Colonic mucosa (tissue), 4 donors: ENCODE measurements at regions not wholly inside any gene's neighbourhood (a gene's known extent, or its start where the extent isn't known, plus 50 kb on each side); places are given as distances from the start of the nearest gene placed in this dataset.
"Not testable (repeated sequence)": the region's sequence is repeated elsewhere in the genome, so short reads cannot be mapped to it uniquely, and the experiment has no call there.

Experiments
- DNase-seq: peaks from one replicate; pipeline ENCODE4 v3.0.0-alpha.2; 2020
- H3K27ac ChIP-seq: fragments of 200-600 bp; one replicate; pipeline ENCODE4 v1.8.0; 2021
- H3K27me3 ChIP-seq: fragments of 200-600 bp; one replicate; pipeline ENCODE4 v1.8.0; 2021
- H3K36me3 ChIP-seq: fragments of 200-600 bp; one replicate; pipeline ENCODE4 v1.8.0; 2021
- H3K4me1 ChIP-seq: fragments of 200-600 bp; one replicate; pipeline ENCODE4 v1.8.0; 2021; ENCODE audit warnings: mild to moderate bottlenecking
- H3K4me3 ChIP-seq: fragments of 200-600 bp; one replicate; pipeline ENCODE4 v1.8.0; 2021
- H3K9ac ChIP-seq, 2 donors: one replicate each; pipeline ENCODE4 v1.7.0; 2013; ENCODE audit warnings: control low read depth in 2 of 2, low read depth in 2 of 2, low read length in 2 of 2
- H3K9me3 ChIP-seq: fragments of 200-600 bp; one replicate; pipeline ENCODE4 v1.8.0; 2021
- CTCF ChIP-seq: fragments of 200-600 bp; IDR thresholded peaks from one replicate; pipeline ENCODE4 v1.8.0; 2022; ENCODE audit warnings: antibody characterized with exemption, mild to moderate bottlenecking
- intact Hi-C: fragments of 100-400 bp; cut with DNase I; formaldehyde crosslinking; loops from one replicate; pipeline ENCODE4 v1.14.1; 2022
- donor health status: healthy.
- donor health status: DM: no; HTN: no; CAD: no.
- donor health status: DM: no; HTN: no; CAD: no.

DNA sequence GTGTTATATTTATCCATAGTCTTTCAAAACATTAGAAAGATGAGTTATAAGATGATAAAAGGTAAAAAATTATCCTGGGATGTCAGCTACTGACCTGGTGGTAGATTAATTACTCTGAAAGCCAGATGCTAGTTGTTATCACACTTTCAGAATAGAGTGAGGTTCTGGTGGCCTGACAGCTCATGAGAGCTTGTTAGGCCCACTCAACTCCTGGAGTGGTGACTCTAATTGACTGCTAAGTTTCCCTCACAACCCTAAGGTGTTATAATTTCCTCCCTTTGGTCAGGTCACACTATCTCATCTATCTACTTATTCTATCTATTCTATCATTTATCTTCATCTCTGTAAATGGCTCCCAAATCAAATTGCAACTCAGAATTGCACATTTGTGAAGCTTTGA lies 90.1 kb downstream of the ZNF648 start:
- no peak for DNase-seq
- no peaks in the 10 kb centered on the region for H3K4me1 ChIP-seq
- TF ChIP-seq CTCF, result no peak
- no peaks in the 10 kb centered on the region for H3K27me3 ChIP-seq
- intact Hi-C loops, result no loop called here
- H3K36me3 ChIP-seq, result no peaks in the 10 kb centered on the region
- H3K27ac ChIP-seq, result no peak overlapping the region
- no peaks in the 10 kb centered on the region for H3K9me3 ChIP-seq
- H3K9ac ChIP-seq, result no peak overlapping the region
- H3K4me3 ChIP-seq, result no peak overlapping the region

GRCh38 chr1:181969902-181970301 lies 91.6 kb downstream of the ZNF648 start:
- no peaks in the 10 kb centered on the region for H3K36me3 ChIP-seq
- no peaks in the 10 kb centered on the region for H3K27me3 ChIP-seq
- no peak overlapping the region for H3K9ac ChIP-seq
- no peak for TF ChIP-seq CTCF
- H3K9me3 ChIP-seq, result no peaks in the 10 kb centered on the region
- H3K27ac ChIP-seq, result no peak overlapping the region
- no peaks in the 10 kb centered on the region for H3K4me1 ChIP-seq
- no peak overlapping the region for H3K4me3 ChIP-seq
- intact Hi-C loops, result no loop called here
- no peak for DNase-seq

- intact Hi-C loops, H3K36me3 ChIP-seq, DNase-seq, H3K27me3 ChIP-seq, H3K27ac ChIP-seq, H3K9me3 ChIP-seq, H3K4me1 ChIP-seq, H3K4me3 ChIP-seq, H3K9ac ChIP-seq: not testable (repeated sequence)
Measured at GRCh38 chr1:181954696-181955095, 106.8 kb downstream of the ZNF648 start.

DNA sequence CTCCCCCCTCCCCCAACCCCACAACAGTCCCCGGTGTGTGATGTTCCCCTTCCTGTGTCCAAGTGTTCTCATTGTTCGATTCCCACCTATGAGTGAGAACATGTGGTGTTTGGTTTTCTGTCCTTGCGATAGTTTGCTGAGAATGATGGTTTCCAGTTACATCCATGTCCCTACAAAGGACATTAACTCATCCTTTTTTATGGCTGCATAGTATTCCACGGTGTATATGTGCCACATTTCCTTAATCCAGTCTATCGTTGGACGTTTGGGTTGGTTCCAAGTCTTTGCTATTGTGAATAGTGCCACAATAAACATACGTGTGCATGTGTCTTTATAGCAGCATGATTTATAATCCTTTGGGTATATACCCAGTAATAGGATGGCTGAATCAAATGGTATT lies 107.3 kb downstream of the ZNF648 start:
- H3K4me1 ChIP-seq, H3K36me3 ChIP-seq, H3K4me3 ChIP-seq, DNase-seq, H3K9ac ChIP-seq, H3K27me3 ChIP-seq, H3K27ac ChIP-seq, intact Hi-C loops, H3K9me3 ChIP-seq: not testable (repeated sequence)

DNA sequence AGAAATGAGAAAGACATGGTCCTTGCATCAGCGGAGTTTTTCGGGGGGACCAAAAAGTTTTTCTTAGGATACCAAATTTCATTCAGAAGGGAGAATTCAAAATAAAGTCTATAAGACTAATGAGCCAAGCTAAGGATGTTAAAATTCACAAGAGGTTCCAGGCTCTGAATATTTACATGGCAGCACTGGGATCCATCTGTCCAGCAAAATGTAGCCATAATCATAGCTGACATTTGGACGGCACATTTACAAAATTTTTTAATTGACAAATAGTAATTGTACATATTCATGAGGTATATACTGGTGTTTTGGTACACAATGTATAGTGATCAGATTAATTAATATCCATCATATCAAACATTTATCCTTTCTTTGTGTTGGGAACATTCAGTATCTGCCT lies 107.9 kb downstream of the ZNF648 start:
- Histone ChIP-seq H3K9me3 (no peaks in the 10 kb centered on the region), H3K27me3 (no peaks in the 10 kb centered on the region), H3K9ac (no peak overlapping the region), H3K27ac (no peak overlapping the region), H3K4me3 (no peak overlapping the region), H3K4me1 (no peaks in the 10 kb centered on the region), H3K36me3 (no peaks in the 10 kb centered on the region)
- intact Hi-C loops, result no loop called here
- no peak for TF ChIP-seq CTCF
- no peak for DNase-seq

- H3K36me3 ChIP-seq, result no peaks in the 10 kb centered on the region
- no peak for TF ChIP-seq CTCF
- H3K27ac ChIP-seq, result no peak overlapping the region
- no peak for DNase-seq
- H3K27me3 ChIP-seq, result no peaks in the 10 kb centered on the region
- no peak overlapping the region for H3K4me3 ChIP-seq
- no peak overlapping the region for H3K9ac ChIP-seq
- no peaks in the 10 kb centered on the region for H3K9me3 ChIP-seq
- intact Hi-C loops, result no loop called here
- no peaks in the 10 kb centered on the region for H3K4me1 ChIP-seq
Measured at GRCh38 chr1:181951213-181951612, 110.3 kb downstream of the ZNF648 start.

DNA sequence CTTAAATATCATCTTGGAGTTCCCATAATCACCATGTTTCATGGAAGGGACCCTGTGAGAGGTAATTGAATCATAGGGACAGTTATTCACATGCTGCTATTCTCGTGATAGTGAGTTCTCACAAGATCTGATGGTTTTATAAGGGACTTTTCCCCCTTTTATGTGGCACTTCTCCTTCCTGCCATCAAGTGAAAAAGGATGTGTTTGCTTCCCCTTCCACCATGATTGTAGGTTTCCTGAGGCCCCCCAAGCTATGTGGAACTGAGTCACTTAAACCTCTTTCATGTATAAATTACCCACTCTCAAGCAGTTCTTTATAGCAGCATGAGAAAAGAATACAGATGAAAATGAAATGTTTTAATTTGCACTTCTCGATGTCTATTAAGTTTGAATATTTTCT lies 112.0 kb downstream of the ZNF648 start:
- Histone ChIP-seq H3K27me3 (no peaks in the 10 kb centered on the region), H3K4me3 (no peak overlapping the region), H3K4me1 (no peaks in the 10 kb centered on the region), H3K36me3 (no peaks in the 10 kb centered on the region), H3K9me3 (no peaks in the 10 kb centered on the region), H3K27ac (no peak overlapping the region), H3K9ac (no peak overlapping the region)
- intact Hi-C loops, result no loop called here
- DNase-seq, result no peak
- TF ChIP-seq CTCF, result no peak
